Mucosa of stomach (tissue), 1 donor: ENCODE measurements at regions not wholly inside any gene's neighbourhood (a gene's known extent, or its start where the extent isn't known, plus 50 kb on each side); places are given as distances from the start of the nearest gene placed in this dataset.
"Not testable (repeated sequence)": the region's sequence is repeated elsewhere in the genome, so short reads cannot be mapped to it uniquely, and the experiment has no call there.

Experiments
- H3K27me3 ChIP-seq: one replicate; pipeline ENCODE4 v1.7.0; 2013; ENCODE audit warnings: mild to moderate bottlenecking, low read length; ENCODE audit not compliant: control insufficient read depth, insufficient read depth
- H3K36me3 ChIP-seq: one replicate; pipeline ENCODE4 v1.7.0; 2013; ENCODE audit warnings: low read length; ENCODE audit not compliant: control insufficient read depth, insufficient read depth
- H3K4me1 ChIP-seq: one replicate; pipeline ENCODE4 v1.7.0; 2013; ENCODE audit warnings: mild to moderate bottlenecking, low read length; ENCODE audit not compliant: control insufficient read depth, insufficient read depth
- H3K4me3 ChIP-seq: one replicate; pipeline ENCODE4 v1.7.0; 2013; ENCODE audit warnings: low read length
- H3K9ac ChIP-seq: one replicate; pipeline ENCODE4 v1.7.0; 2013; ENCODE audit warnings: mild to moderate bottlenecking, low read length, moderate library complexity
- H3K9me3 ChIP-seq: one replicate; pipeline ENCODE4 v1.7.0; 2013; ENCODE audit warnings: mild to moderate bottlenecking, low read length, moderate library complexity; ENCODE audit not compliant: control insufficient read depth
- donor health status: Pancreatic carcinoma.

- no peaks in the 10 kb centered on the region for H3K9me3 ChIP-seq
- H3K4me1 ChIP-seq: no peaks in the 10 kb centered on the region
- H3K36me3 ChIP-seq: no peaks in the 10 kb centered on the region
- H3K27me3 ChIP-seq: no peaks in the 10 kb centered on the region
- no peak overlapping the region for H3K9ac ChIP-seq
- no peak overlapping the region for H3K4me3 ChIP-seq
These were observed 552.2 kb downstream of the TFAP2A start for GRCh38 chr6:9862603-9863167.

- Histone ChIP-seq H3K4me3 (no peak overlapping the region), H3K9me3 (no peaks in the 10 kb centered on the region), H3K9ac (no peak overlapping the region), H3K4me1 (no peaks in the 10 kb centered on the region), H3K36me3 (no peaks in the 10 kb centered on the region), H3K27me3 (no peaks in the 10 kb centered on the region)
These were observed 563.1 kb downstream of the TFAP2A start for GRCh38 chr6:9851541-9852380.

- Histone ChIP-seq H3K4me1 (no peaks in the 10 kb centered on the region), H3K36me3 (no peaks in the 10 kb centered on the region), H3K4me3 (no peak overlapping the region), H3K9me3 (no peaks in the 10 kb centered on the region), H3K9ac (no peak overlapping the region), H3K27me3 (no peaks in the 10 kb centered on the region)
These were observed 563.9 kb downstream of the TFAP2A start for GRCh38 chr6:9851006-9851405.

DNA sequence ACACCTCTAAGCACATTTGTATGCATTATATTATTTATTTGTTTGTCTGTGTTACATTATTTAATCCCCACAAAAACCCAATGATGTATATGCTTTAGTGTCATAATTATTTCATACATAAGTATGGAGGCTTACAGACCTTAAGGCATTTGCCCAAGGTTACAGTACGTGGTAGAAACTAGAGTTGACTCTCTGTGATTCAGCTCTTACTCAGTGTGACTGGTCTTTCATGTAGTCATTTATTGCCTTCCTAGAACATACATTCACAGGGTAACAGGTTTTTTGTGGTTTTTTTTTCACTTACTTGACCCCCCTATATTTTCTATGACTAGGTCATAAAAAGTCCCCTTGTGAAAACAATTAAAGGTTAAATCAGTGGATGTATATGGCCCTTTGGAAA, 566.8 kb downstream of the TFAP2A start:
- H3K4me1 ChIP-seq: no peaks in the 10 kb centered on the region
- H3K4me3 ChIP-seq: no peak overlapping the region
- H3K9ac ChIP-seq: no peak overlapping the region
- H3K9me3 ChIP-seq: no peaks in the 10 kb centered on the region
- H3K36me3 ChIP-seq: no peaks in the 10 kb centered on the region
- H3K27me3 ChIP-seq: no peaks in the 10 kb centered on the region

- Histone ChIP-seq H3K9ac (no peak overlapping the region), H3K4me1 (no peaks in the 10 kb centered on the region), H3K9me3 (no peaks in the 10 kb centered on the region), H3K27me3 (no peaks in the 10 kb centered on the region), H3K4me3 (no peak overlapping the region), H3K36me3 (no peaks in the 10 kb centered on the region)
These were observed 572.8 kb downstream of the TFAP2A start for GRCh38 chr6:9841886-9842725.

- no peaks in the 10 kb centered on the region for H3K9me3 ChIP-seq
- no peaks in the 10 kb centered on the region for H3K27me3 ChIP-seq
- no peak overlapping the region for H3K9ac ChIP-seq
- H3K4me3 ChIP-seq: no peak overlapping the region
- H3K4me1 ChIP-seq: no peaks in the 10 kb centered on the region
- H3K36me3 ChIP-seq: no peaks in the 10 kb centered on the region
These were observed 580.6 kb downstream of the TFAP2A start for GRCh38 chr6:9834233-9834632.

DNA sequence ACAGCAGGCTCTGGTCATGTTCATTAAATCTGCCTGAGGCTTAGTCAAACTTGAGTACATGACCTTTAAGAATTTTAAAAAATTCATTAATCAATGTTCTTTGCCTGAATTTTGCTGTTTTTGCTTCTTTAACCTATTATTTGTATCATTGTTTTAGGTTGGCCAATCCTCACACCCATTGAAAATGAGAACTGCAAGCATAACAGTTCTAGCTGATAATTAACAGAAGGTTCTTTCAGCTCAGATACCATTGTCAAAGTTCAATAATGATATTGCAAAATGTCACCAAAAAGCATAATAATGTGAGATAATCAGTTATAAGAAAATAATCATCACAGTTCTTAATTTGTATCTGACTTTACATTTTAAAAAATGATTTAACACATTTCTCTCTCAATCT, 583.1 kb downstream of the TFAP2A start:
- no peaks in the 10 kb centered on the region for H3K4me1 ChIP-seq
- no peak overlapping the region for H3K4me3 ChIP-seq
- no peaks in the 10 kb centered on the region for H3K9me3 ChIP-seq
- H3K27me3 ChIP-seq: no peaks in the 10 kb centered on the region
- H3K9ac ChIP-seq: no peak overlapping the region
- no peaks in the 10 kb centered on the region for H3K36me3 ChIP-seq

DNA sequence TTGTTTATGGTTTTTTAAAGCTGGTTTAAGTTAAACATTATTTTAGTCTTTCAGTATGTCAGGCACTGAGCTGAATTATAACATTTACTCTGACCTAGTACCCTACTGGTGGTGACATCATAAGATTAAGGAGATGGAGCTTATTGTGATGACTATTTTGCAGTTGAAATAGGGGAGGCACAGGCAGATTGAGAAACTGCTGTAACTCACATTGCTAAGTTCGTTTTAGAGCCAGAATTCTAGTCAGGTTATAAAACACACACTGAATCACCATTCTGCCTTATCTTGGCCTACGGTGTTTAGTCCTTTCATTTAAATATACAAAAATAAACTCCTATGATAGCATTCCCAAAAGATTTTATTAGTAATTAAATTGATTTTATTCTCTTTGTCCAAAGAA, 584.1 kb downstream of the TFAP2A start:
- Histone ChIP-seq H3K36me3 (no peaks in the 10 kb centered on the region), H3K4me3 (no peak overlapping the region), H3K9me3 (no peaks in the 10 kb centered on the region), H3K4me1 (no peaks in the 10 kb centered on the region), H3K9ac (no peak overlapping the region), H3K27me3 (no peaks in the 10 kb centered on the region)

GRCh38 chr6:9825526-9825925, 589.3 kb downstream of the TFAP2A start:
- no peaks in the 10 kb centered on the region for H3K9me3 ChIP-seq
- no peaks in the 10 kb centered on the region for H3K36me3 ChIP-seq
- no peaks in the 10 kb centered on the region for H3K4me1 ChIP-seq
- no peak overlapping the region for H3K9ac ChIP-seq
- no peak overlapping the region for H3K4me3 ChIP-seq
- H3K27me3 ChIP-seq: no peaks in the 10 kb centered on the region

GRCh38 chr6:9810727-9811126, 604.1 kb downstream of the TFAP2A start:
- not testable (repeated sequence) for H3K36me3 ChIP-seq, H3K4me3 ChIP-seq, H3K4me1 ChIP-seq

DNA sequence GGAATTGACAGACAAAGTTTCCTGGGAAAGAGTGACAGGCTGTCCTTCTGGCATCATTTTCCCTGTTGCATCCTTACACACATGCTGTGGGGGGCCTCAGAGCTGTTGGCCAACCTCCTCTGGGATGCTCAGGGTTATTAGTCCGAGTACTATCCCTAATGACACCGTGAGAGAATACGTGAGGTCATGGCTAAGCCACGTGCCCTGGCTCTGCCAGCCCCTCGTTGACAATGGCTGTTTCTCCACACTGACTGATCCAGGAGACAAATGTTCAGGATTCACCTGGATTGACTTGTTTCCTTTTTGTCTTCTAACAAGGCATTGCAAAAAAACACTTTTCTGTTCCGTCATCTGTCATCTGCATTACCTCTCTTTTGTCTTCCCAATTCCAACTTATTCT, 604.6 kb downstream of the TFAP2A start:
- no peak overlapping the region for H3K9ac ChIP-seq
- H3K27me3 ChIP-seq: no peaks in the 10 kb centered on the region
- H3K36me3 ChIP-seq: no peaks in the 10 kb centered on the region
- H3K4me3 ChIP-seq: no peak overlapping the region
- H3K4me1 ChIP-seq: no peaks in the 10 kb centered on the region
- no peaks in the 10 kb centered on the region for H3K9me3 ChIP-seq

More at GRCh38 chr6:9810727-9811126, 604.1 kb downstream of the TFAP2A start:
- not testable (repeated sequence) for H3K9me3 ChIP-seq, H3K27me3 ChIP-seq, H3K9ac ChIP-seq

DNA sequence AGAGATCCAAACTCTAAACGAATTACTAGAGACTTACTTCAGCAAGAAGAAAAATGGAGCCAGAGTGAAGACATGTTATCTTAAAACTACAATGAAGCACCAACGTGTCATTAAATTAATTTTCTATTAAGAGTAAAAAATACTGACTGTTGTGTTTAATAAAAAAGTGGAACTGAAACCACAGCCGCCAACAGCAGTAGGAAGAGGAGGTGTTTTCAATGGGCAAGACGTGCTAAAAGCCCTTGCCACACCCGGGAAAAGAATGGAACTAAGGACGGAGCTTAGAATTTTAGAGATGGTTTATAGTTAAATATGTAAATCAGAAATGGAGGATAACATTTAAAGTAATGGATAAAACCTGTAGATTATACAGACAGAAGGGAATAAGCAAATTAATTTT, 608.7 kb downstream of the TFAP2A start:
- H3K4me3 ChIP-seq: no peak overlapping the region
- H3K4me1 ChIP-seq: no peaks in the 10 kb centered on the region
- H3K9ac ChIP-seq: no peak overlapping the region
- H3K9me3 ChIP-seq: no peaks in the 10 kb centered on the region
- no peaks in the 10 kb centered on the region for H3K36me3 ChIP-seq
- H3K27me3 ChIP-seq: no peaks in the 10 kb centered on the region
